NOMO-1 (cell line): ENCODE measurements at regions not wholly inside any gene's neighbourhood (a gene's known extent, or its start where the extent isn't known, plus 50 kb on each side); places are given as distances from the start of the nearest gene placed in this dataset.

Source experiments
- DNase-seq, 2 experiments: peaks; one replicate each; lab custom pipeline; 2025; ENCODE audit not compliant: unreplicated experiment in 2 of 2; lab: John Stamatoyannopoulos, UW

GRCh38 chr10:24091256-24091655, 117.7 kb upstream of the KIAA1217 start:
- no peak for DNase-seq

DNA sequence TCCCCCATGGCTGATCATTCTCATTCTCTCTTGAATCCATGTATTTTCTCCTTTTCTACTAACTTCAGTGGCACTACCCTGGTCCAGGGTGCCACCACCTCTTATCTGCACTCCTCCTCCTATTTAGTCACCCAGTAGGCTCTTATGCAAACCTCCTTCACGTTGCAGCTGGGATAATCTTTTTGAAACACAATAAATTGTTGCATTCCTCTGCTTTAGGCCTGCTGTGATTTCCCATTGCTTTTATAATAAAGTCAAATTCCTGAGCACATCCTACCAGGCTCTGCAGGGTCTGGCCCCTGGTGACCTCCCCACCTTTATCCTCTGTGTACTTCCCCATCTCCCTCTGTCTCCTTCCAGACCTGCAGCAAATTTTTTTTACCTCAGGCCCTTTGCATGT, 112.7 kb upstream of the KIAA1217 start:
- DNase-seq, result no peak

- no peak for DNase-seq
Observed at GRCh38 chr10:24097751-24098207, 111.2 kb upstream of the KIAA1217 start.

GRCh38 chr10:24104895-24105294, 104.0 kb upstream of the KIAA1217 start:
- no peak for DNase-seq

DNA sequence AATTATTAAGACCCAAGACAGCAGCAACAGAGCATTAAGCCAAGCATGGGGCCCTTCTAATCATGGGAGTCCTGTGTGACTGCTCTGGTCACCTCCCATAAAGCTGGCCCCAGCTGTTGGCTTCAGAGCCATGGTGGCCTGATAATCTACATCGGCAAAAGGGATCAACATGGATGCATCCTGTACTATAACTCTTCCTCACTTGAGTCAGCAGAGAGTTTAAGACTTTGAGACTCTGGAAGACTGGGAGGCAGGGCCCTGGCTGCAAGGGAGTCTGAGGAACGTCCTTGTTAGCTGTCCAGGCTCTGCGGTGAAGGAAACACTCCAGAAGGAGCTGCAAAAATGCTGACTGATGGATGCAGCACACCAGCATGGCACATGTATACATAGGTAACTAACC, 95.0 kb upstream of the KIAA1217 start:
- DNase-seq, result no peak

- no peak for DNase-seq
Observed at GRCh38 chr10:24114556-24114955, 94.4 kb upstream of the KIAA1217 start.

DNA sequence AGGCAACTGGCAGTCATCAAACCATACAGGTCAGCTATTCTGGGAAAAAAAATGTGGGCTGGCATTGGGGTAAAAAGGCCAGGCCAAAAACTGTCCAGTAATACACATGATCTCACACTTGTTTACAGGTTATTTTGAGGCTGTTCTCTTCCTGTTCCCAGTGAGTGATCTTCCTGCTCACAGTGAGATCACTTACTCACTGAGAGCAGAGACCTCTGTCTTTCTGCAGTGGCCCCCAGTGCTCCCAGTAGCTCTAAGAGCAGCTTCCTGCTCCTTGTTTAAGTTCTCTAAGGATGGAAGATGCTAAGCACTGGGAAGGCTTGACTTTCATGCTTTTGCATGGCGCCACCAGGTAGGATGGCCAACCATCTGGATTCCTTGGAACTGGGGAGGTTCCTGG, 93.5 kb upstream of the KIAA1217 start:
- no peak for DNase-seq

GRCh38 chr10:24118246-24118645, 90.7 kb upstream of the KIAA1217 start:
- DNase-seq, result no peak

DNA sequence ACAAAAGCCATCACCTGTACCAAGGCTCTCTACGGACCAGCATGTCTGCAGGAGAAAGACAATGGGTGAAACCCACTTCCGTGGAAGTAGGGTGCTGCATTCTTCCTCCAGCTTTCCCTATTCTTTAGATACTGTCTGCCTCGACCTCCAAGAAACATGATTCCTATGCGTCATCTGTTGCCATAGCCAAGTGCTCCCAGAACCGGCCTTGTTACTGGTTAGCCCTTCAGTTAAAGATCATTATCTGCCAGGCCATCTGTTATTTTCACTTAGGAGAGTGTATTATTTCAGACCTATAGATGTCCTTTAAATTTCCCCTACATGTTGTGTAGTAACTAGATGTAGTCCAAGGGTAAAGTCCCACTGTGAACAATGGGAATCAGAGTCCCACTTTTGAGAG, 89.0 kb upstream of the KIAA1217 start:
- DNase-seq, result no peak

DNA sequence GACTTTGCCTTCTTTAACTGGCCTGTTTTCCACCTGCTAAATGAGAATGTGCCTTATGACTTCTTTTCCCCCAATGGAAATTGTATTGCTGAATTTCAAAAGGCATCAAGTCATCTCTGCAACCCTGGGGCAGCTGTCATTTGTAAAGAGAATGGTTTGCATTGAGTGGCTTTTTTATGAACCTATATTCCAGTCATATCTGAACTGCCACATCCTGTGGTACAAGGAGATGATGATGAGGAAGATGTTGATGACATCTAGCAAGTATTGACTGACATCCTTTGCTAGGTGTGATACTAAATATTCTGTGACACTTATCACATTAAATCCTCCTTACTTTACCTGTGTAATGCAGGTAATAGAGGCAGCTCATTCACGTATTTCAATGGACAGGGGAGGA, 88.3 kb upstream of the KIAA1217 start:
- no peak for DNase-seq

DNA sequence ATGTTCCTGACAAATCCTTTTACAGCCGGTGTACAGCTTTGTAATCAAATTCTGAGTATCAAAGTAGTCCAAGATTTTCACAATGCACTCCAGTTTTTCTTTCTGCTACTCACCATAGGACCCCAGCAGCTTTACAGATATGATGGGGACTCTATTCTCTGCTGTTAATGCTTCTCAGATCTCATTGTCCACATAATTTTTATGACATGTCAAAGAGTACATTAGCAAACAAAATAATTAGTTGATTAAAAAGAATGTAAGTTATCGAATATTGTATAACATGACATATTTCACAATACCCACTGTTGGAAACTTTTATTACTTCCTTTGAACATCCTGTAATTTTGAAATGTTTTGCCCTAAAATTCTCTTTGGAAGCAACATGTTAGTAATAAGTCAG, 81.4 kb upstream of the KIAA1217 start:
- DNase-seq, result no peak

GRCh38 chr10:24128066-24128730, 80.7 kb upstream of the KIAA1217 start:
- DNase-seq, result no peak

DNA sequence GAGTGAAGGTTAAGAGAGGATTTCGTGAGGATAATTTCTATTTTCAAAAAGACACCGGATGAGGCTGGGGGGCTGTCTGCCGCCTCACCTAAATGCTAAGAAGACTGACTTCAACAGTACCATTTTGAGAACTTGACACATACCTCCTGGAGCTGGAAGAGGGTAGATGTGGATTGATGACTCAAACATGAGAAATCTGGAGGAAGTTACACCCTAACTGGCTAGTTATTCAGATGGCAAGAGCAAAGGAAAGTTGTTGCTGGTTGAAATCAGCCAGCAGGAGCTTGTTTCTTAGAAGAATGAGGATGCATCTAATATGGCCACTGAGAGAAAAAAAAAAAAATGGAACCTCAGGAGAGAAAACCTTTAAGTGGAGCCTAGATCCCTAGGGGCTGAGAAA, 76.2 kb upstream of the KIAA1217 start:
- no peak for DNase-seq

- DNase-seq, result no peak
Observed at GRCh38 chr10:24133835-24134234, 75.1 kb upstream of the KIAA1217 start.

GRCh38 chr10:24136070-24136469, 72.9 kb upstream of the KIAA1217 start:
- no peak for DNase-seq

GRCh38 chr10:24147321-24147720, 61.6 kb upstream of the KIAA1217 start:
- no peak for DNase-seq

DNA sequence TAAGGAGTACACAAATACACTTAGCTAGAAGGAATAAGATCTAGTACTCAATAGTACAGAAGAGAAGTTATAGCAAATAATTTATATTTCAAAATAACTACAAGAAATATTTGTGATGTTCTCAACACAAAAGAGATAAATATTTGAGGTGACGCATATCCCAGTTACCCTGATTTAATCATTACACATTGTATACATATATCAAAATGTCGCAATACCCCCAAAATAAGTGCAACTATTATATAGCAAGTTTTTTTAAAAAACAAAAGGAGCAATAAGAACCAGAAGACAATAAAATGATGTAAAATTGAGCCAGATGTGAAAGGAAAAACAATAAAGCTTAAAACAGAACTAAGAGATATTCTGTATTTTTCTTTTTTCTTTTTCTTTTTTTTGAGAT, 59.3 kb upstream of the KIAA1217 start:
- no peak for DNase-seq

GRCh38 chr10:24150853-24151252, 58.1 kb upstream of the KIAA1217 start:
- no peak for DNase-seq

- DNase-seq, result no peak
Observed at GRCh38 chr10:24152270-24152669, 56.7 kb upstream of the KIAA1217 start.

DNA sequence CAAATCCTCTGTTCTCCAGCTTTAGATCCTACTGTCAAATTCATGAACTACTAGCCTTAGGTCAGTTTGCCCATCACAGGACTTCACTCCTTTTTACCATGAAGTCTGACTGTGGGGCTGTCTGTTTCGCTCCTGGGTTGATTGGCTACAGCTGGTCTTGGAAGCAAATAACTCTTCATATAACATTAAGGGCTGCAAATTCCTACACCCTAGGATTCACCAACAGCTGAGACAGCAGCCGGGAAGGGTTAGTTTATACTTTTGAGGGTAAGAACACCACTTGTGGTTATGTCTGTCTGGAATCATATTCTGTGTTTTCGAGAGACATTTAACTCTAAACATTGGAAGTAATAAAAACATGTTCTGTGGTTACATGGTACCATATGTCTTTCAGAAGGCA, 55.9 kb upstream of the KIAA1217 start:
- DNase-seq, result no peak

- DNase-seq, result no peak
Observed at GRCh38 chr10:24153537-24153936, 55.4 kb upstream of the KIAA1217 start.

DNA sequence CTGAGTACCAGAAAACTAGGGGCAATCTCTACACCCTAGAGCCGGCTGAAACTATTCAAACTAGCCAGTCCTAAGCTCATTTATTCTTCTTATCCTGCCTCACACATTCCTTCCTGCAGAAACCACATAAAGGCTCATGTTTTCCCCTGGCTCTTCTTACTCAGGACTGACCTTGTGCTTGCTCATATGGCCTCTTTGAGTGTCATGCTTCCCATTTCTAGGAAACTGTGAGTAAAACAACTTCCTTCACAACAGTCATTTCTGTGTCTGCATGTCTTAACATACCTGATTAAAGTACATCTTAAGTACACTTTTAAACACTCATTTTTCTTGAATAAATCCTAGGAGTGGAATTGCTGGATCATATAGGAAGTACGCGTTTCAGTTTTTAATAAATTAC, 52.3 kb upstream of the KIAA1217 start:
- no peak for DNase-seq

DNA sequence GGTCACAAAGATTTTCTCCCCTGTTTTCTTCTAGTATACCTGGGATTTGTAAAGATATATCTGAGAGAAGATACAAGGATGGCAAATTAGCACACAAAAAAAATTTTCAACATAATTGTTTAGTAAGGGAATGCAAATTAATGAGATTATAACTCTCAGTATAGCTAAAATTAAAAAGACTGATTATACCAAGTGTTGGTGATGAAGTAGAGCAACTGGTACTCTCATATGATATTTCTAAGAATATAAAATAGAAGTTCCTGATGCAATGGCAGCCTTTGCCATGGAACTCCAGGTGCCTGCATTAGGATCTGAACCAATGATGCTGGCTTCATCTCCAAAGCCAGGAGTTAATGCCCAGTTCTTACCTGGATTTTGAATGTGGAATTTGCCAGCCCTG, 51.4 kb upstream of the KIAA1217 start:
- DNase-seq, result no peak
